HepG2 (cell line): ENCODE measurements at regions not wholly inside any gene's neighbourhood (a gene's known extent, or its start where the extent isn't known, plus 50 kb on each side); places are given as distances from the start of the nearest gene placed in this dataset.

ENCODE experiments used
- ATAC-seq: fragments of 200-7000 bp; cut with Tn5 transposase; 3 replicates; pipeline ENCODE4 v1.9.1; 2020; ENCODE audit warnings: mild to moderate bottlenecking, moderate library complexity
- BruUV-seq: library from RNA; stranded (reverse); fragments of 400-500 nt; replicated peaks from 2 replicates; lab custom pipeline; 2021; lab: Mats Ljungman, UMichigan
- CTCF ChIA-PET: fragments of 300-600 bp; formaldehyde crosslinking; extraction: SDS; loops from one replicate; lab custom pipeline; 2021; ENCODE audit warnings: low total read pairs, inconsistent platforms, low intra/inter-chr PET ratio; lab: Yijun Ruan, JAX
- POLR2A ChIA-PET: fragments of 350-600 bp; sonication (Branson Sonifier 250); formaldehyde crosslinking; loops from one replicate; lab custom pipeline; 2020; ENCODE audit warnings: antibody characterized with exemption, inconsistent platforms; lab: Yijun Ruan, JAX
- DNase-seq: peaks from one replicate; pipeline ENCODE4 v3.0.0-alpha.2; 2015; ENCODE audit warnings: low spot score
- FAIRE-seq: peaks from 3 replicates; lab custom pipeline; 2011; peaks lifted over from hg19 to GRCh38; lab: Jason Lieb, UNC
- H2AFZ ChIP-seq: one replicate; pipeline ENCODE4 v1.6.1; 2011; ENCODE audit warnings: low read length, inconsistent platforms
- H3K27ac ChIP-seq: fragments of 300-600 bp; 3 replicates; pipeline ENCODE4 v1.8.0; 2011; ENCODE audit warnings: mixed run types, mild to moderate bottlenecking, mixed read lengths, low read length, inconsistent platforms; ENCODE audit not compliant: insufficient read depth; ENCODE audit errors: extremely low read length
- H3K27me3 ChIP-seq, 2 experiments: fragments of 200-600 bp in 1 of 2; 2 replicates in 1 of 2; 3 replicates in 1 of 2; pipeline versions ENCODE4 v1.6.0 to v1.8.0; 2011; ENCODE audit warnings: low read length in 2 of 2, mild to moderate bottlenecking in 2 of 2, moderate library complexity in 2 of 2, inconsistent platforms in 1 of 2; ENCODE audit not compliant: insufficient read depth in 2 of 2, control insufficient read depth in 1 of 2
- H3K36me3 ChIP-seq, 2 experiments: fragments of 200-600 bp in 1 of 2; replicated peaks in 1 of 2; 2 replicates in 1 of 2; 3 replicates in 1 of 2; pipeline versions ENCODE4 v1.5.1 to v1.8.0; 2011; ENCODE audit warnings: low read length in 2 of 2, inconsistent platforms in 1 of 2; ENCODE audit not compliant: insufficient read depth in 2 of 2, control insufficient read depth in 1 of 2
- H3K4me1 ChIP-seq: 2 replicates; pipeline ENCODE4 v1.5.1; 2012; ENCODE audit warnings: low read length, inconsistent platforms; ENCODE audit not compliant: insufficient read depth
- H3K4me2 ChIP-seq: 2 replicates; pipeline ENCODE4 v1.6.0; 2011; ENCODE audit warnings: low read depth, low read length, inconsistent platforms
- H3K4me3 ChIP-seq, 3 experiments: fragments of 200-600 bp in 1 of 3; sonication (generic), shearing (Covaris generic) in 1 of 3; replicated peaks in 1 of 3; 2 replicates each; pipeline ENCODE4 v1.5.1; 2011 to 2016; ENCODE audit warnings: low read length in 3 of 3, inconsistent platforms in 2 of 3, low read depth in 2 of 3, mild to moderate bottlenecking in 2 of 3, control low read depth in 1 of 3, mixed read lengths in 1 of 3; ENCODE audit not compliant: insufficient read depth in 1 of 3
- H3K79me2 ChIP-seq: one replicate; pipeline ENCODE4 v1.6.1; 2011; ENCODE audit warnings: low read length, inconsistent platforms; ENCODE audit not compliant: insufficient read depth
- H3K9ac ChIP-seq: 2 replicates; pipeline ENCODE4 v1.6.0; 2011; ENCODE audit warnings: mild to moderate bottlenecking, low read depth, low read length, inconsistent platforms; ENCODE audit not compliant: insufficient read depth
- H3K9me3 ChIP-seq: 2 replicates; pipeline ENCODE4 v1.5.1; 2012; ENCODE audit warnings: mild to moderate bottlenecking, low read length
- H4K20me1 ChIP-seq: 2 replicates; pipeline ENCODE4 v1.6.0; 2011; ENCODE audit warnings: inconsistent platforms, mild to moderate bottlenecking, low read length, moderate library complexity; ENCODE audit not compliant: insufficient read depth
- AHR ChIP-seq: IDR thresholded peaks from 2 replicates; pipeline ENCODE4 v1.6.1; 2018; ENCODE audit warnings: missing genetic modification reagents, missing compliant biosample characterization
- GABPB1 ChIP-seq: IDR thresholded peaks from 2 replicates; pipeline ENCODE4 v1.6.1; 2016; ENCODE audit warnings: mild to moderate bottlenecking, missing genetic modification reagents, moderate library complexity, missing compliant biosample characterization
- MIER3 ChIP-seq: IDR thresholded peaks from 2 replicates; pipeline ENCODE4 v1.6.1; 2016; ENCODE audit warnings: missing compliant biosample characterization, borderline replicate concordance
- MTA3 ChIP-seq: sonication (generic); formaldehyde crosslinking; IDR thresholded peaks from 2 replicates; pipeline ENCODE4 v1.4.0; 2020; ENCODE audit warnings: missing genetic modification reagents
- NFATC3 ChIP-seq: sonication (generic); formaldehyde crosslinking; IDR thresholded peaks from 2 replicates; pipeline ENCODE4 v1.5.1; 2020; ENCODE audit warnings: mild to moderate bottlenecking, missing genetic modification reagents
- SIX1 ChIP-seq: sonication (generic); formaldehyde crosslinking; IDR thresholded peaks from 2 replicates; pipeline ENCODE4 v1.4.0; 2020; ENCODE audit warnings: missing genetic modification reagents, borderline replicate concordance
- ZFP41 ChIP-seq: sonication (generic); formaldehyde crosslinking; IDR thresholded peaks from 2 replicates; pipeline ENCODE4 v1.4.0; 2020; ENCODE audit warnings: mild to moderate bottlenecking, missing genetic modification reagents, borderline replicate concordance
- ZFP82 ChIP-seq: sonication (generic); formaldehyde crosslinking; IDR thresholded peaks from 2 replicates; pipeline ENCODE4 v1.5.1; 2020; ENCODE audit warnings: mild to moderate bottlenecking, missing genetic modification reagents, borderline replicate concordance
- ZKSCAN1 ChIP-seq: fragments of 150-350 bp; IDR thresholded peaks from 2 replicates; pipeline ENCODE4 v1.6.1; 2014; ENCODE audit warnings: low read length
- ZNF232 ChIP-seq: sonication (generic); formaldehyde crosslinking; IDR thresholded peaks from 2 replicates; pipeline ENCODE4 v1.4.0; 2020; ENCODE audit warnings: missing genetic modification reagents, borderline replicate concordance
- ZNF282 ChIP-seq: fragments of 450-650 bp; IDR thresholded peaks from 2 replicates; pipeline ENCODE4 v1.6.1; 2018; ENCODE audit not compliant: partially characterized antibody
- ZNF468 ChIP-seq: sonication (generic); formaldehyde crosslinking; IDR thresholded peaks from 2 replicates; pipeline ENCODE4 v1.8.0; 2022; ENCODE audit warnings: mild to moderate bottlenecking, moderate library complexity, missing genetic modification reagents
- ZNF713 ChIP-seq: sonication (generic); formaldehyde crosslinking; IDR thresholded peaks from 2 replicates; pipeline ENCODE4 v1.4.0; 2020; ENCODE audit warnings: mild to moderate bottlenecking, missing genetic modification reagents
- ZNF776 ChIP-seq: sonication (generic); formaldehyde crosslinking; IDR thresholded peaks from 2 replicates; pipeline ENCODE4 v1.4.0; 2020; ENCODE audit warnings: mild to moderate bottlenecking, missing genetic modification reagents
- WGBS: methylation state at CpG from one replicate; pipeline ENCODE4 v1.1.6; 2017; ENCODE audit warnings: low lambda C conversion rate; 5-methylcytosine and 5-hydroxymethylcytosine counted together
- in situ Hi-C: cut with HindIII; loops from 2 replicates; pipeline ENCODE4 v1.10.0; 2017; ENCODE audit warnings: low pct_unique_long_range_greater_than_20kb; ENCODE audit not compliant: extremely low pct_ligation_motif_present
- intact Hi-C: fragments of 100-400 bp; cut with micrococcal nuclease; formaldehyde crosslinking; loops from one replicate; pipeline ENCODE4 v1.10.0; 2022; ENCODE audit not compliant: unreplicated experiment
- TF ChIP-seq, protein P1 (sequence below): sonication (generic); formaldehyde crosslinking; IDR thresholded peaks from 2 replicates; pipeline ENCODE4 v1.5.0; 2020; ENCODE audit warnings: mild to moderate bottlenecking, missing genetic modification reagents

DNA sequence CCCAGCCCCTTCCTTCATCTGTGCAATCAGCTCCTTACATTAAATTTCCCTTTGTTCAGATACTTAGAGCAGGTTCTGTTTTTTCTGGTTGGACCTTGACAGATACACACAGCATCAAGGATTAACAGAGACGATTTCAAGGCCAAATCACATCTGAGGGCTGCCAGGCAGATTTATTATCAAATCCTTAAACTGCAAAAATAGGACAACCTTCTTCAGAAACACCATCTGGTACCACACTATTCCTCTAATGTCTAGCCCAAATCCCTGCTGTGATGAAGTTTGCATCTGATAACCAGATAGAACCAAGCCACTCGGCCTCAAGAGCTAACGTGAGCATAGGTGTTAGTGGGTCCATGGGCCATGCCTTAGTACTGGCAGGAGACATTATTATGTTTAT is 250.7 kb upstream of the PROK2 start:
- no peak overlapping the region for H3K4me2 ChIP-seq
- H3K9me3 ChIP-seq = no peaks in the 10 kb centered on the region
- no TSS peak for BruUV-seq
- in situ Hi-C loops (no loop called here), intact Hi-C loops (no loop called here)
- no peaks in the 10 kb centered on the region for H3K79me2 ChIP-seq
- TF ChIP-seq AHR (CRISPR knock-in tag) (no peak), ZNF468 (CRISPR knock-in tag) (no peak), NFATC3 (CRISPR knock-in tag) (no peak), ZNF232 (CRISPR knock-in tag) (no peak), MIER3 (no peak), MTA3 (CRISPR knock-in tag) (no peak), GABPB1 (CRISPR knock-in tag) (no peak), SIX1 (no peak), ZNF776 (no peak), ZNF713 (no peak), ZKSCAN1 (no peak), ZFP41 (CRISPR knock-in tag) (no peak), ZFP82 (CRISPR knock-in tag) (no peak), ZNF282 (no peak)
- TF ChIP-seq, protein P1, sequence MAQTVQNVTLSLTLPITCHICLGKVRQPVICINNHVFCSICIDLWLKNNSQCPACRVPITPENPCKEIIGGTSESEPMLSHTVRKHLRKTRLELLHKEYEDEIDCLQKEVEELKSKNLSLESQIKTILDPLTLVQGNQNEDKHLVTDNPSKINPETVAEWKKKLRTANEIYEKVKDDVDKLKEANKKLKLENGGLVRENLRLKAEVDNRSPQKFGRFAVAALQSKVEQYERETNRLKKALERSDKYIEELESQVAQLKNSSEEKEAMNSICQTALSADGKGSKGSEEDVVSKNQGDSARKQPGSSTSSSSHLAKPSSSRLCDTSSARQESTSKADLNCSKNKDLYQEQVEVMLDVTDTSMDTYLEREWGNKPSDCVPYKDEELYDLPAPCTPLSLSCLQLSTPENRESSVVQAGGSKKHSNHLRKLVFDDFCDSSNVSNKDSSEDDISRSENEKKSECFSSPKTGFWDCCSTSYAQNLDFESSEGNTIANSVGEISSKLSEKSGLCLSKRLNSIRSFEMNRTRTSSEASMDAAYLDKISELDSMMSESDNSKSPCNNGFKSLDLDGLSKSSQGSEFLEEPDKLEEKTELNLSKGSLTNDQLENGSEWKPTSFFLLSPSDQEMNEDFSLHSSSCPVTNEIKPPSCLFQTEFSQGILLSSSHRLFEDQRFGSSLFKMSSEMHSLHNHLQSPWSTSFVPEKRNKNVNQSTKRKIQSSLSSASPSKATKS (CRISPR knock-in tag) = no peak
- 45% methylated on average over 3 of the region's 3 CpGs for WGBS
- no peak overlapping the region for H3K4me3 ChIP-seq
- no peak for ATAC-seq
- no peak for DNase-seq
- ChIA-PET CTCF (no interaction called here), POLR2A (no interaction called here)
- no peaks in the 10 kb centered on the region for H4K20me1 ChIP-seq
- H2AFZ ChIP-seq = no peak overlapping the region
- no peaks in the 10 kb centered on the region for H3K27me3 ChIP-seq
- H3K27ac ChIP-seq = no peak overlapping the region
- H3K36me3 ChIP-seq = no peaks in the 10 kb centered on the region
- no peak for FAIRE-seq
- no peaks in the 10 kb centered on the region for H3K4me1 ChIP-seq
- H3K9ac ChIP-seq = no peak overlapping the region
